C4-2B (cell line): ENCODE measurements at regions not wholly inside any gene's neighbourhood (a gene's known extent, or its start where the extent isn't known, plus 50 kb on each side); places are given as distances from the start of the nearest gene placed in this dataset.

ENCODE experiments used
- H3K27ac ChIP-seq: fragments of 450-650 bp; 2 replicates; pipeline ENCODE4 v1.5.1; 2017
- CTCF ChIP-seq: fragments of 450-650 bp; conservative IDR thresholded peaks from 2 replicates; pipeline ENCODE4 v1.5.1; 2017; ENCODE audit warnings: mild to moderate bottlenecking
- ZFX ChIP-seq: fragments of 450-650 bp; IDR thresholded peaks from 2 replicates; pipeline ENCODE4 v1.6.1; 2017

GRCh38 chr9:107789001-107789700 is 299.6 kb upstream of the KLF4 start:
- TF ChIP-seq ZFX (no peak), CTCF (no peak)

GRCh38 chr9:107786561-107786960 is 297.0 kb upstream of the KLF4 start:
- TF ChIP-seq CTCF (no peak), ZFX (no peak)
- no peak overlapping the region for H3K27ac ChIP-seq

More at GRCh38 chr9:107789001-107789700, 299.6 kb upstream of the KLF4 start:
- no peak overlapping the region for H3K27ac ChIP-seq

GRCh38 chr9:107784235-107784958 is 294.8 kb upstream of the KLF4 start:
- H3K27ac ChIP-seq: no peak overlapping the region
- no peak for TF ChIP-seq CTCF
- no peak for TF ChIP-seq ZFX

GRCh38 chr9:107782789-107783188 is 293.2 kb upstream of the KLF4 start:
- H3K27ac ChIP-seq: no peak overlapping the region
- no peak for TF ChIP-seq ZFX
- no peak for TF ChIP-seq CTCF

GRCh38 chr9:107782381-107782780 is 292.8 kb upstream of the KLF4 start:
- no peak overlapping the region for H3K27ac ChIP-seq
- TF ChIP-seq CTCF (no peak), ZFX (no peak)

- TF ChIP-seq ZFX (no peak), CTCF (no peak)
- H3K27ac ChIP-seq: no peak overlapping the region
These were observed 291.4 kb upstream of the KLF4 start for GRCh38 chr9:107780960-107781359.

GRCh38 chr9:107779731-107780130 is 290.2 kb upstream of the KLF4 start:
- no peak overlapping the region for H3K27ac ChIP-seq
- TF ChIP-seq ZFX (no peak), CTCF (no peak)
